HT-29 (cell line): ENCODE measurements at regions not wholly inside any gene's neighbourhood (a gene's known extent, or its start where the extent isn't known, plus 50 kb on each side); places are given as distances from the start of the nearest gene placed in this dataset. TPM values are rescaled to one million over a fixed set of nuclear protein-coding genes. Genes with fewer than 3 reads are reported as not detected.
"Not testable (repeated sequence)": the region's sequence is repeated elsewhere in the genome, so short reads cannot be mapped to it uniquely, and the experiment has no call there.

Experiments
- DNase-seq: peaks from one replicate; pipeline ENCODE4 v3.0.0-alpha.2; 2015; ENCODE audit warnings: low spot score
- small RNA-seq: library from RNA; depleted of rRNA; stranded (forward); fragments of <200 nt; gene quantifications from one replicate; pipeline ENCODE3, GENCODE V24; 2014

- DNase-seq, result not testable (repeated sequence)
Measured at GRCh38 chr7:150193866-150194265, 129.3 kb upstream of the LRRC61 start.

Small RNAs in the stretch of these regions (small RNA-seq; reads per million reads assigned to genes)
- not detected for gene AC092666.2
